ENCODE measurements at regions not wholly inside any gene's neighbourhood (a gene's known extent, or its start where the extent isn't known, plus 50 kb on each side); places are given as distances from the start of the nearest gene placed in this dataset.

GRCh38 chr5:67651180-67651579 is 454.6 kb upstream of the CD180 start:
- Histone ChIP-seq H3T11ph (ENCODE audit: low read length) (no peak overlapping the region), H3K9me3 (ENCODE audit: control insufficient read depth, low read depth, low read length) (no peaks in the 10 kb centered on the region), H2BK12ac (ENCODE audit: insufficient read length, low read depth, low read length) (no peak overlapping the region), H4K5ac (ENCODE audit: insufficient read length, low read depth, low read length) (no peak overlapping the region), H2BK15ac (ENCODE audit: low read depth, low read length) (no peak overlapping the region), H4K8ac (replicated peaks; ENCODE audit: insufficient read length, low read depth, low read length) (no peak overlapping the region), H3K4me1 (ENCODE audit: insufficient read depth, low read length) (no peaks in the 10 kb centered on the region), H3K4me2 (ENCODE audit: insufficient read depth, insufficient read length, low read length) (no peak overlapping the region), H2BK120ac (ENCODE audit: low read depth, low read length, poor library complexity, severe bottlenecking) (no peak overlapping the region), H3K27ac (ENCODE audit: insufficient read length, low read depth, low read length) (no peak overlapping the region), H3K4ac (ENCODE audit: low read depth, low read length) (no peak overlapping the region), H2AFZ (ENCODE audit: low read length) (no peak overlapping the region), H3K18ac (ENCODE audit: insufficient read length, low read depth, low read length) (no peak overlapping the region), H3K79me2 (ENCODE audit: insufficient read depth, low read length) (no peaks in the 10 kb centered on the region), H3K23me2 (ENCODE audit: insufficient read length, low read depth, low read length, poor library complexity, severe bottlenecking) (no peaks in the 10 kb centered on the region), H2BK5ac (ENCODE audit: insufficient read length, low read length) (no peak overlapping the region), H3K23ac (ENCODE audit: insufficient read length, low read depth, low read length) (no peak overlapping the region), H3K27me3 (ENCODE audit: insufficient read depth, low read length) (no peaks in the 10 kb centered on the region), H3K14ac (ENCODE audit: insufficient read depth, low read length) (no peak overlapping the region), H2AK5ac (ENCODE audit: insufficient read length, low read length) (no peak overlapping the region), H2BK20ac (ENCODE audit: low read depth, low read length, poor library complexity, severe bottlenecking) (no peak overlapping the region), H3K56ac (ENCODE audit: insufficient read length, low read depth, low read length) (no peak overlapping the region), H4K20me1 (ENCODE audit: control insufficient read depth, insufficient read depth, insufficient read length) (no peaks in the 10 kb centered on the region), H3K9ac (ENCODE audit: extremely low read depth, insufficient read length, low read length) (no peak overlapping the region), H4K91ac (ENCODE audit: insufficient read length, low read depth, low read length) (no peak overlapping the region), H3K79me1 (ENCODE audit: insufficient read depth, low read depth, low read length, poor library complexity, severe bottlenecking) (no peaks in the 10 kb centered on the region)
- no peak for DNase-seq
- H3K4me3 Mint-ChIP-seq: no peak overlapping the region
- H3K27me3 Mint-ChIP-seq (ENCODE audit: low read depth): no peaks in the 10 kb centered on the region
- H3K4me1 Mint-ChIP-seq: peaks cover 3 to 15% of the 10 kb centered on the region in 2 experiments; a peak in 3 of 4 replicates
- H3K27ac Mint-ChIP-seq: no peak overlapping the region
- no CpG with 5 or more reads among the region's 1 CpG for WGBS (ENCODE audit: extremely low coverage, insufficient read length, low lambda C conversion rate)
- TF ChIP-seq, protein P1, sequence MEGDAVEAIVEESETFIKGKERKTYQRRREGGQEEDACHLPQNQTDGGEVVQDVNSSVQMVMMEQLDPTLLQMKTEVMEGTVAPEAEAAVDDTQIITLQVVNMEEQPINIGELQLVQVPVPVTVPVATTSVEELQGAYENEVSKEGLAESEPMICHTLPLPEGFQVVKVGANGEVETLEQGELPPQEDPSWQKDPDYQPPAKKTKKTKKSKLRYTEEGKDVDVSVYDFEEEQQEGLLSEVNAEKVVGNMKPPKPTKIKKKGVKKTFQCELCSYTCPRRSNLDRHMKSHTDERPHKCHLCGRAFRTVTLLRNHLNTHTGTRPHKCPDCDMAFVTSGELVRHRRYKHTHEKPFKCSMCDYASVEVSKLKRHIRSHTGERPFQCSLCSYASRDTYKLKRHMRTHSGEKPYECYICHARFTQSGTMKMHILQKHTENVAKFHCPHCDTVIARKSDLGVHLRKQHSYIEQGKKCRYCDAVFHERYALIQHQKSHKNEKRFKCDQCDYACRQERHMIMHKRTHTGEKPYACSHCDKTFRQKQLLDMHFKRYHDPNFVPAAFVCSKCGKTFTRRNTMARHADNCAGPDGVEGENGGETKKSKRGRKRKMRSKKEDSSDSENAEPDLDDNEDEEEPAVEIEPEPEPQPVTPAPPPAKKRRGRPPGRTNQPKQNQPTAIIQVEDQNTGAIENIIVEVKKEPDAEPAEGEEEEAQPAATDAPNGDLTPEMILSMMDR (conservative IDR thresholded peaks at IDR 0.05): no peak
- no peaks in the 10 kb centered on the region for H3K36me3 Mint-ChIP-seq (ENCODE audit: insufficient read depth in 1 of 3, low read depth in 3 of 3)
- H3K9me3 Mint-ChIP-seq: no peaks in the 10 kb centered on the region
